ENCODE measurements at regions not wholly inside any gene's neighbourhood (a gene's known extent, or its start where the extent isn't known, plus 50 kb on each side); places are given as distances from the start of the nearest gene placed in this dataset.

GRCh38 chr9:16278326-16278999, 592.0 kb downstream of the BNC2 start:
- peaks cover 14% of the 10 kb centered on the region for H3K4me1 ChIP-seq
- no peak overlapping the region for H3K27ac ChIP-seq
- DNase-seq (ENCODE audit: extremely low spot score in 2 of 2): peak in 1 of 2 donors; percentile 77
- no peaks in the 10 kb centered on the region for H3K36me3 ChIP-seq
- TF ChIP-seq CTCF (IDR thresholded peaks at IDR 0.05): no peak
- no peak for TF ChIP-seq POLR2AphosphoS5 (IDR thresholded peaks at IDR 0.05; ENCODE audit: insufficient read depth in 1 of 2, low read depth in 1 of 2)
- no peak for TF ChIP-seq POLR2A (IDR thresholded peaks at IDR 0.05)
- H3K27me3 ChIP-seq: no peaks in the 10 kb centered on the region
- H3K4me3 ChIP-seq: no peak overlapping the region
- H3K9me3 ChIP-seq: no peaks in the 10 kb centered on the region
- intact Hi-C loops (cut with DNase I): no loop called here

- Histone ChIP-seq H3K4me3 (no peak overlapping the region), H3K36me3 (no peaks in the 10 kb centered on the region), H3K27me3 (no peaks in the 10 kb centered on the region), H3K9me3 (no peaks in the 10 kb centered on the region), H3K4me1 (peaks cover 14% of the 10 kb centered on the region), H3K27ac (peak overlapping the region; percentile 53)
- TF ChIP-seq POLR2A (IDR thresholded peaks at IDR 0.05) (no peak), POLR2AphosphoS5 (IDR thresholded peaks at IDR 0.05; ENCODE audit: insufficient read depth in 1 of 2, low read depth in 1 of 2) (no peak), CTCF (IDR thresholded peaks at IDR 0.05) (no peak)
- DNase-seq (ENCODE audit: extremely low spot score in 2 of 2): peak in 1 of 2 donors; percentile 74
- intact Hi-C loops (cut with DNase I): no loop called here
Measured at GRCh38 chr9:16281707-16282106, 588.8 kb downstream of the BNC2 start.

GRCh38 chr9:16282216-16282615, 588.3 kb downstream of the BNC2 start:
- peaks cover 14% of the 10 kb centered on the region for H3K4me1 ChIP-seq
- intact Hi-C loops (cut with DNase I): no loop called here
- TF ChIP-seq CTCF (IDR thresholded peaks at IDR 0.05): no peak
- no peak for TF ChIP-seq POLR2AphosphoS5 (IDR thresholded peaks at IDR 0.05; ENCODE audit: insufficient read depth in 1 of 2, low read depth in 1 of 2)
- TF ChIP-seq POLR2A (IDR thresholded peaks at IDR 0.05): no peak
- DNase-seq (ENCODE audit: extremely low spot score in 2 of 2): no peak
- no peaks in the 10 kb centered on the region for H3K9me3 ChIP-seq
- H3K27ac ChIP-seq: peak overlapping the region; percentile 53
- no peak overlapping the region for H3K4me3 ChIP-seq
- H3K36me3 ChIP-seq: no peaks in the 10 kb centered on the region
- no peaks in the 10 kb centered on the region for H3K27me3 ChIP-seq

GRCh38 chr9:16282718-16283117, 587.8 kb downstream of the BNC2 start:
- no peaks in the 10 kb centered on the region for H3K36me3 ChIP-seq
- intact Hi-C loops (cut with DNase I): no loop called here
- H3K27ac ChIP-seq: no peak overlapping the region
- TF ChIP-seq POLR2A (IDR thresholded peaks at IDR 0.05): no peak
- no peak for TF ChIP-seq CTCF (IDR thresholded peaks at IDR 0.05)
- no peak for TF ChIP-seq POLR2AphosphoS5 (IDR thresholded peaks at IDR 0.05; ENCODE audit: insufficient read depth in 1 of 2, low read depth in 1 of 2)
- peaks cover 14% of the 10 kb centered on the region for H3K4me1 ChIP-seq
- H3K9me3 ChIP-seq: no peaks in the 10 kb centered on the region
- peak; percentile 58 to 80 for DNase-seq (ENCODE audit: extremely low spot score in 2 of 2)
- no peaks in the 10 kb centered on the region for H3K27me3 ChIP-seq
- H3K4me3 ChIP-seq: no peak overlapping the region

GRCh38 chr9:16286160-16286559, 584.3 kb downstream of the BNC2 start:
- H3K27ac ChIP-seq: no peak overlapping the region
- no peaks in the 10 kb centered on the region for H3K36me3 ChIP-seq
- TF ChIP-seq POLR2A (IDR thresholded peaks at IDR 0.05) (no peak), POLR2AphosphoS5 (IDR thresholded peaks at IDR 0.05; ENCODE audit: insufficient read depth in 1 of 2, low read depth in 1 of 2) (no peak), CTCF (IDR thresholded peaks at IDR 0.05) (no peak)
- H3K27me3 ChIP-seq: no peaks in the 10 kb centered on the region
- H3K4me3 ChIP-seq: no peak overlapping the region
- intact Hi-C loops (cut with DNase I): no loop called here
- H3K9me3 ChIP-seq: no peaks in the 10 kb centered on the region
- peak in 1 of 2 donors; percentile 76 for DNase-seq (ENCODE audit: extremely low spot score in 2 of 2)
- H3K4me1 ChIP-seq: peaks cover 14% of the 10 kb centered on the region
